OCI-LY7 (cell line): ENCODE measurements at regions not wholly inside any gene's neighbourhood (a gene's known extent, or its start where the extent isn't known, plus 50 kb on each side); places are given as distances from the start of the nearest gene placed in this dataset.
A peak's percentile ranks its signal among the peaks of the same experiment; 100 is the strongest.

Experiments
- BruUV-seq: library from RNA; stranded (reverse); fragments of 400-500 nt; replicated peaks from 2 replicates; lab custom pipeline; 2021; lab: Mats Ljungman, UMichigan
- CTCF ChIA-PET: fragments of 300-600 bp; sonication (Branson Sonifier 250); formaldehyde crosslinking; loops from one replicate; lab custom pipeline; 2022; ENCODE audit warnings: antibody characterized with exemption; ENCODE audit not compliant: unreplicated experiment; lab: Charles Lee
- POLR2A ChIA-PET: fragments of 300-600 bp; sonication (Branson Sonifier 250); formaldehyde crosslinking; loops from one replicate; lab custom pipeline; 2022; ENCODE audit warnings: antibody characterized with exemption; lab: Charles Lee
- DNase-seq: peaks from one replicate; pipeline ENCODE4 v3.0.0-alpha.2; 2015; ENCODE audit warnings: low spot score
- H2AFZ ChIP-seq: fragments of 200-600 bp; sonication (generic), shearing (Covaris generic); 2 replicates; pipeline ENCODE4 v1.6.1; 2014; ENCODE audit warnings: mild to moderate bottlenecking, antibody characterized with exemption, low read length, moderate library complexity
- H3K27ac ChIP-seq: fragments of 200-600 bp; sonication (generic); 2 replicates; pipeline ENCODE4 v1.5.1; 2014; ENCODE audit warnings: mixed run types, low read depth, mild to moderate bottlenecking, moderate library complexity, low read length, inconsistent platforms; ENCODE audit not compliant: poor library complexity, severe bottlenecking
- H3K36me3 ChIP-seq: fragments of 200-600 bp; sonication (generic); 2 replicates; pipeline ENCODE4 v1.6.1; 2014; ENCODE audit warnings: mild to moderate bottlenecking, antibody characterized with exemption, low read length, moderate library complexity, mixed read lengths; ENCODE audit not compliant: insufficient read depth
- H3K4me1 ChIP-seq: fragments of 200-600 bp; sonication (generic); 2 replicates; pipeline ENCODE4 v1.5.1; 2014; ENCODE audit warnings: mild to moderate bottlenecking, low read length; ENCODE audit not compliant: insufficient read depth, poor library complexity, severe bottlenecking
- H3K4me2 ChIP-seq: fragments of 200-600 bp; sonication (generic); 2 replicates; pipeline ENCODE4 v1.6.1; 2014; ENCODE audit warnings: mild to moderate bottlenecking, low read length
- H3K4me3 ChIP-seq: fragments of 200-600 bp; sonication (generic); 2 replicates; pipeline ENCODE4 v1.5.1; 2014; ENCODE audit warnings: mild to moderate bottlenecking, low read depth, low read length; ENCODE audit not compliant: poor library complexity, severe bottlenecking
- H3K79me2 ChIP-seq: fragments of 200-600 bp; sonication (generic); 2 replicates; pipeline ENCODE4 v1.6.1; 2016; ENCODE audit warnings: low read depth, mild to moderate bottlenecking, low read length, moderate library complexity, mixed read lengths; ENCODE audit not compliant: insufficient read depth
- H3K9me2 ChIP-seq: fragments of 200-600 bp; sonication (generic); 2 replicates; pipeline ENCODE4 v1.6.1; 2016; ENCODE audit warnings: mild to moderate bottlenecking, low read length, mixed read lengths; ENCODE audit not compliant: insufficient read depth
- H3K9me3 ChIP-seq: fragments of 200-600 bp; sonication (generic); 2 replicates; pipeline ENCODE4 v1.6.1; 2014; ENCODE audit warnings: mild to moderate bottlenecking, mixed run types, low read length, mixed read lengths
- H4K20me1 ChIP-seq: fragments of 200-600 bp; sonication (generic); 2 replicates; pipeline ENCODE4 v1.6.1; 2014; ENCODE audit warnings: mild to moderate bottlenecking, antibody characterized with exemption, low read length, moderate library complexity, mixed read lengths; ENCODE audit not compliant: insufficient read depth
- EZH2phosphoT487 ChIP-seq: fragments of 200-600 bp; sonication (generic); IDR thresholded peaks from 2 replicates; pipeline ENCODE4 v1.6.1; 2018; ENCODE audit warnings: low read depth, borderline replicate concordance, mild to moderate bottlenecking, mixed run types, antibody characterized with exemption, low read length, moderate library complexity, mixed read lengths
- intact Hi-C: fragments of 100-400 bp; cut with micrococcal nuclease; formaldehyde crosslinking; loops from one replicate; pipeline ENCODE4 v1.10.0; 2022; ENCODE audit not compliant: unreplicated experiment
- TF ChIP-seq, protein P1 (sequence below): fragments of 200-600 bp; sonication (generic); conservative IDR thresholded peaks from 2 replicates; pipeline ENCODE4 v1.5.1; 2014; ENCODE audit warnings: mild to moderate bottlenecking, antibody characterized with exemption, low read length, moderate library complexity, mixed read lengths

DNA sequence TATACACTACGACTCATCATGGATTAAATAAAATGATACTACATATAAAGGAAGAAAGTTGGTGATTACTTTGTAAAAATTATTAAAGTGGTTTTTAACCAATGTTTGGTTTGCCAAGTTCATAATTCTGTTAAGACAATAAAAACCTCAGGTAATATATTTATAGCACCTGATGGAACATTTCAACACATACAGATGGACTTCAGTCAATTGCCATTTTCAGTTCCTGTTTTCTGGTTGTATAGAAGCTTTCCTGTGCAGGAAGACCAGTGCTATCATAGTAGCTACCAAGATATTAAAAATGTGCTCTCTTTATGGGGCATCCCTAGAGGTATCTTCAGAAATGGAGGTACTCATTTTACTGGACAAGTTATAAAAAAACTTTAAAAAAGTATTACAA is 1686.4 kb downstream of the GRIK2 start:
- CTCF ChIA-PET, result no interaction called here
- peak; percentile 86 for DNase-seq
- intact Hi-C loops, result no loop called here
- Histone ChIP-seq H2AFZ (peak overlapping the region; percentile 91; the same call in 1 of the 2 replicates), H3K9me2 (no peaks in the 10 kb centered on the region), H3K4me3 (peak overlapping the region; percentile 10), H3K4me2 (peak overlapping the region; percentile 63), H3K36me3 (no peaks in the 10 kb centered on the region), H3K9me3 (no peaks in the 10 kb centered on the region; the same call in 1 of the 2 replicates), H3K27ac (peak overlapping the region; percentile 69), H3K79me2 (no peaks in the 10 kb centered on the region), H3K4me1 (peaks cover 46% of the 10 kb centered on the region), H4K20me1 (no peaks in the 10 kb centered on the region)
- BruUV-seq, result no TSS peak
- POLR2A ChIA-PET, result interaction anchor here (0.9 kb wide), 1 partner anchor 27 kb away, joined by 4 read pairs; no protein-coding TSS in a partner anchor
- no peak for TF ChIP-seq EZH2phosphoT487
- TF ChIP-seq, protein P1, sequence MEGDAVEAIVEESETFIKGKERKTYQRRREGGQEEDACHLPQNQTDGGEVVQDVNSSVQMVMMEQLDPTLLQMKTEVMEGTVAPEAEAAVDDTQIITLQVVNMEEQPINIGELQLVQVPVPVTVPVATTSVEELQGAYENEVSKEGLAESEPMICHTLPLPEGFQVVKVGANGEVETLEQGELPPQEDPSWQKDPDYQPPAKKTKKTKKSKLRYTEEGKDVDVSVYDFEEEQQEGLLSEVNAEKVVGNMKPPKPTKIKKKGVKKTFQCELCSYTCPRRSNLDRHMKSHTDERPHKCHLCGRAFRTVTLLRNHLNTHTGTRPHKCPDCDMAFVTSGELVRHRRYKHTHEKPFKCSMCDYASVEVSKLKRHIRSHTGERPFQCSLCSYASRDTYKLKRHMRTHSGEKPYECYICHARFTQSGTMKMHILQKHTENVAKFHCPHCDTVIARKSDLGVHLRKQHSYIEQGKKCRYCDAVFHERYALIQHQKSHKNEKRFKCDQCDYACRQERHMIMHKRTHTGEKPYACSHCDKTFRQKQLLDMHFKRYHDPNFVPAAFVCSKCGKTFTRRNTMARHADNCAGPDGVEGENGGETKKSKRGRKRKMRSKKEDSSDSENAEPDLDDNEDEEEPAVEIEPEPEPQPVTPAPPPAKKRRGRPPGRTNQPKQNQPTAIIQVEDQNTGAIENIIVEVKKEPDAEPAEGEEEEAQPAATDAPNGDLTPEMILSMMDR, result no peak

- 0 out of 2 replicates have a peak, but pooled peaks cover 2% of the 10 kb centered on the region for H3K9me3 ChIP-seq
- POLR2A ChIA-PET, result no interaction called here
- no peak for DNase-seq
- no peak overlapping the region for H3K4me2 ChIP-seq
- no peaks in the 10 kb centered on the region for H3K9me2 ChIP-seq
- no peak overlapping the region for H3K27ac ChIP-seq
- TF ChIP-seq, protein P1, result no peak
- TF ChIP-seq EZH2phosphoT487, result no peak
- BruUV-seq, result no TSS peak
- H4K20me1 ChIP-seq, result no peaks in the 10 kb centered on the region
- no peak overlapping the region for H3K4me3 ChIP-seq
- no peaks in the 10 kb centered on the region for H3K79me2 ChIP-seq
- no peaks in the 10 kb centered on the region for H3K4me1 ChIP-seq
- CTCF ChIA-PET, result no interaction called here
- intact Hi-C loops, result no loop called here
- no peak overlapping the region for H2AFZ ChIP-seq
- no peaks in the 10 kb centered on the region for H3K36me3 ChIP-seq
Observed at GRCh38 chr6:103062136-103062535, 1668.6 kb downstream of the GRIK2 start.

DNA sequence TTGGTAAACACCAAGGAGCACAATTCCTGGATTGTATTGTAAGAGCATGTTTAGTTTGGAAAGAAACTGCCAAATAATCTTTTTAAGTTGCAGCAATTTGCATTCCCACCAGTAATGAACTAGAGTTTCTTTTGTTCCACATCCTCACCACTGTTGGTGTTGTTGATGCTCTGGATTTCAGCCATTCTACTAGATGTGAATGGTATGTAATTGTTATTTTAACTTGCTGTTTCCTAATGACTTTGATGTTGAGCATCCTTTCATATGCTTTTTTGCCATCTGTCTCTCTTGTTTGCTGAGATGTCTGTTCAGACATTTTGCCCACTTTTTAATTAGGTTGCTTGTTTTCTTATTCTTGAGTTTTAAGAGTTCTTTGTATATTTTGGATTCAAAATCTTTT is 1654.1 kb downstream of the GRIK2 start:
- H3K9me2 ChIP-seq, result no peaks in the 10 kb centered on the region
- no peak overlapping the region for H2AFZ ChIP-seq
- TF ChIP-seq, protein P1, result no peak
- no peak for TF ChIP-seq EZH2phosphoT487
- no peak for DNase-seq
- BruUV-seq, result no TSS peak
- no peaks in the 10 kb centered on the region for H3K36me3 ChIP-seq
- H4K20me1 ChIP-seq, result no peaks in the 10 kb centered on the region
- intact Hi-C loops, result no loop called here
- H3K79me2 ChIP-seq, result no peaks in the 10 kb centered on the region
- H3K4me2 ChIP-seq, result no peak overlapping the region
- H3K27ac ChIP-seq, result no peak overlapping the region
- CTCF ChIA-PET, result no interaction called here
- POLR2A ChIA-PET, result no interaction called here
- H3K4me3 ChIP-seq, result no peak overlapping the region
- no peaks in the 10 kb centered on the region for H3K4me1 ChIP-seq
- no peaks in the 10 kb centered on the region for H3K9me3 ChIP-seq
